ENCODE measurements at regions not wholly inside any gene's neighbourhood (a gene's known extent, or its start where the extent isn't known, plus 50 kb on each side); places are given as distances from the start of the nearest gene placed in this dataset.
A peak's percentile ranks its signal among the peaks of the same experiment; 100 is the strongest.

GRCh38 chr6:1527073-1527457 is 82.7 kb upstream of the FOXC1 start:
- TF ChIP-seq CTCF (IDR thresholded peaks at IDR 0.05; ENCODE audit: low read depth, low read length): no peak
- no peak overlapping the region for H3K4me3 ChIP-seq (replicated peaks in 1 of 2; ENCODE audit: low read depth in 2 of 2, low read length in 2 of 2)

GRCh38 chr6:1535295-1535694 is 74.4 kb upstream of the FOXC1 start:
- peak; percentile 19 to 34 for DNase-seq (ENCODE audit: low read depth in 2 of 2)
- no peak for TF ChIP-seq CTCF (IDR thresholded peaks at IDR 0.05; ENCODE audit: low read depth, low read length)
- H3K4me3 ChIP-seq (replicated peaks in 1 of 2; ENCODE audit: low read depth in 2 of 2, low read length in 2 of 2): no peak overlapping the region

More at GRCh38 chr6:1527073-1527457, 82.7 kb upstream of the FOXC1 start:
- peak; percentile 31 to 73 for DNase-seq (ENCODE audit: low read depth in 2 of 2)

GRCh38 chr6:1536526-1537429 is 72.9 kb upstream of the FOXC1 start:
- no peak for DNase-seq (ENCODE audit: low read depth in 2 of 2)
- no peak for TF ChIP-seq CTCF (IDR thresholded peaks at IDR 0.05; ENCODE audit: low read depth, low read length)
- H3K4me3 ChIP-seq (replicated peaks in 1 of 2; ENCODE audit: low read depth in 2 of 2, low read length in 2 of 2): no peak overlapping the region

GRCh38 chr6:1538369-1538768 is 71.3 kb upstream of the FOXC1 start:
- DNase-seq (ENCODE audit: low read depth in 2 of 2): no peak
- H3K4me3 ChIP-seq (replicated peaks in 1 of 2; ENCODE audit: low read depth in 2 of 2, low read length in 2 of 2): no peak overlapping the region
- TF ChIP-seq CTCF (IDR thresholded peaks at IDR 0.05; ENCODE audit: low read depth, low read length): no peak

DNA sequence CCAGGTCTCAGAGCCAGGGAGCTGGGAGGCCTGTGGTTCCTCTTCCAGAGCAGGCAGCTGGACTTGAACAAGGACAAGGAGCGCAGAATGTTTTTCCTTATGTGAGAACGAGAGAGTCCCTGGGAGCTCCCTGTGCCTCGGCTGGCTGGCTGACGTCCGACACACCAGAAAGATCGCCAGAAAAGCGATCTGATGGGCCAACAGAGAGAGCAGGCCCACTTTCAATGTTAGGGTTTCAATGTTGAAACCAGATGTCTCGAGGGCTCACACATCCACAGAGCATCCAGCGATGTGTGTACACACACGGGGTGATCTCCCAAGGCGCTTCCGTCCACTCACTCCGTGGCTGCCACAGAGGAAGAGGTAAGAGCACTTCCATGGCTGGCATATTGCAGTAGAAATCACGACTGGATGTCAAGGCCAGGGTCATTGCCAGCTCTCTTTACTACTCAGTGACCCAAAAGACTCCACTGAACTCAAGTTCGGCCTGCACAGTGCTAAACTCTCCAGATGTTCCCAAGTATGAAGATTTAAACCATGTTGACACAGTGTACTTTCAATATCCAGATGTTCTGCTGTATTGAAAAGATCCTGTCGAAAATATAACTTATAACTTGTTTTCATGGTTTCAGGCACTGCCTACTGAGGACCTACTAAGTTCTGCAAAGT is 70.8 kb upstream of the FOXC1 start:
- TF ChIP-seq CTCF (IDR thresholded peaks at IDR 0.05; ENCODE audit: low read depth, low read length): no peak
- no peak for DNase-seq (ENCODE audit: low read depth in 2 of 2)
- H3K4me3 ChIP-seq (replicated peaks in 1 of 2; ENCODE audit: low read depth in 2 of 2, low read length in 2 of 2): no peak overlapping the region

DNA sequence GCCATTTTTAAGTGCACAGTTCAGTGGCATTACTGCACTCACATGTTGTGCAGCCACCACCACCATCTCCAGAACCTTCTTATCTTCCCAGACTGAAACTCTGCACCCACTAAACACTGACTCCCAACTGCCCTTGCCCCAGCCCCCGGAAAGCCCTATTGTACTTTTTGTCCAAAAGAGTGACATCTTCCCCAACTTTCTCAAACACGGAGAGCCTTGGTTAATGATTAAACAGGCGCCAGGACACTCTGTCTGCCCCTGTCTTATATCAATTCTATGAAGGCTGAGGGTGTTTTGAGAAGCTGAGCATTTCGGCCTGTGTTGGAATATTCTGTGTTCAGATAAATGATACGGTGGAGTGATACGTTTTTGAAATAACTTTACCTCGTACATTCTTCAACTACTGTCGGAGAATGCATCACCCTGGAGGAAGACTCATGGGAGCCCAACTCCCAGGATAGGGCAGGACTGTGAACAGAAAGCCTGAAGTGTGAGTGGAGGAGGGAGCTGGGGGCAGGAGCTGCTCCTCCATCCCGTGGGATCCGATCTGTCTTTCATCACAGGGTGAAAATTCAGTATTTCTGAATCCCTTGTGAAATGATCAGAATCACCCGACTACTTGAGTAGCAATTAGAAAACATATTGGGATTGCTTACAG is 68.7 kb upstream of the FOXC1 start:
- no peak overlapping the region for H3K4me3 ChIP-seq (replicated peaks in 1 of 2; ENCODE audit: low read depth in 2 of 2, low read length in 2 of 2)
- no peak for TF ChIP-seq CTCF (IDR thresholded peaks at IDR 0.05; ENCODE audit: low read depth, low read length)
- no peak for DNase-seq (ENCODE audit: low read depth in 2 of 2)
